Stimulated activated CD4-positive, alpha-beta T cell treated with anti-CD3 and anti-CD28 coated beads, Interleukin-2, amount 100 ng/mL, for 4 hours (primary cell): ENCODE measurements at regions not wholly inside any gene's neighbourhood (a gene's known extent, or its start where the extent isn't known, plus 50 kb on each side); places are given as distances from the start of the nearest gene placed in this dataset.
A peak's percentile ranks its signal among the peaks of the same experiment; 100 is the strongest.

Experiments used
- DNase-seq: peaks from one replicate; pipeline ENCODE4 v3.0.0-alpha.2; 2020; ENCODE audit warnings: low read depth

DNA sequence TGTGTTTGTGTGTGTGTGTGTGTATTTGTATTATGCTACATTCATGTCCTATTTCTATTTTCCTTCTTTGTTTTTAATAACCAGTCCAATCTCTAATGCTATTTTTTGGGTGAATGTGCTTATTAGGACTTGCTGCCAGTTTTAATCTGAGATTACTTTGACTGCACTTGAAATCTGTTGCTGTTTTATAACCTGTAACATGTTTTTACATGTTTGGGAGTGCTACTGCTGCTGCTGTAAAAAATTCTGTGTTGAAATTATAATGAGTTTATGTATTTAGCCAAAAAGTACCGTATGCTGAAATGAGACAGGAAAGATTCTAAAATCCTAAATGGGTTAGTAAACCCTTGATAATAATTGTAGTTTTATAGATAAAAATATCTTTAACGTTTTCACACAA lies 104.7 kb upstream of the SSBP2 start:
- no peak for DNase-seq

DNA sequence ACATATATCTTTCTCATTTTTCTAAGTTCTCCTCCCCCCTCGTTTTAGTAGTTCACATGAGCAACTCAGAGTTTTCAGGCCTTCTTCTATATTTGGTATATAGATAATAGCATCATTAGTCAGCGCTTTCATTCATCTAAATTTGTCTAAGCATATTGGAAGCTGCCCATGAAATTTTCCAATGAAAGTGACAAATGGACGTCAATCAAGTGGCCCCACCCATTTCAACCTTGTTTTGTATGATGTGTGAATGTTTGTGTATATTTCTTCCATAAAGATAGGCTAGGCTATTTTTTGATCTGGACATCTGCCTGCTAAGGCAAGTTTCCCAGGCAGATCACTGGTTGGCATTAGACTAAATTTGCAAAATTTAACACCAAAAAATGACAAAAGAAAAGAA lies 104.0 kb upstream of the SSBP2 start:
- DNase-seq = no peak

DNA sequence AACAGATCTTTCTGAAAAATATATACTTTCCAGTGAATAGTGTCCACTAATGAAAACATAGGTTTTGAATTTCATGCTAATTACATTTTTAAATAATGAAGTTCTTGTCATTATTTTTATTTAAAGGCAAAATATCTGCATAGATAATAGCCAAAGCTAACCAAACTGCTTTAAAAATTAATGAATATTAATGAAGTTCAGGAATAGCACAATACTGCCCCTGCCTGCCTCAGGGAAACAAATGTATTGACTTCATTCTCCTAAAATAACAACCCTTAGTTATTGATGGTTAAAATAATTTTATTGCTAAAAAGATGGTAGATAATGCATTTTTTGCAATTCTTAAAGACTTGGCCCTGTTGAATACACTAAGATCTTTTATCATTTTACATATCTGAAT lies 103.6 kb upstream of the SSBP2 start:
- no peak for DNase-seq

DNA sequence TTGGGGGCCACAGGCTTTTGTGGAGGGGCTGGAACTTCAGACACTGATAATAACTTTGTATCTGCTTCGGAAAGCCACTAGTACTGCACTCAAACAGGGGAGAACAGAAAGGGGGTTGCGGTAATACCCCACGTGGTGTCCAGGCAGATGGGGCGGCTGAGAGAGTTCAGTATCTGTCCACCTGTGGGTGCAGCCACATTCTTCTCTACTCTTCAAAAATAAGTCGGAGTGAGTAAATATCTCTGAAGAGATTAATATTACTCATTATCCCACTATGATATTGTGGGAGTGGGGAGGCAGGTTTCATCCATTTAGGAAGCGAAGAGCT lies 102.1 kb upstream of the SSBP2 start:
- no peak for DNase-seq

DNA sequence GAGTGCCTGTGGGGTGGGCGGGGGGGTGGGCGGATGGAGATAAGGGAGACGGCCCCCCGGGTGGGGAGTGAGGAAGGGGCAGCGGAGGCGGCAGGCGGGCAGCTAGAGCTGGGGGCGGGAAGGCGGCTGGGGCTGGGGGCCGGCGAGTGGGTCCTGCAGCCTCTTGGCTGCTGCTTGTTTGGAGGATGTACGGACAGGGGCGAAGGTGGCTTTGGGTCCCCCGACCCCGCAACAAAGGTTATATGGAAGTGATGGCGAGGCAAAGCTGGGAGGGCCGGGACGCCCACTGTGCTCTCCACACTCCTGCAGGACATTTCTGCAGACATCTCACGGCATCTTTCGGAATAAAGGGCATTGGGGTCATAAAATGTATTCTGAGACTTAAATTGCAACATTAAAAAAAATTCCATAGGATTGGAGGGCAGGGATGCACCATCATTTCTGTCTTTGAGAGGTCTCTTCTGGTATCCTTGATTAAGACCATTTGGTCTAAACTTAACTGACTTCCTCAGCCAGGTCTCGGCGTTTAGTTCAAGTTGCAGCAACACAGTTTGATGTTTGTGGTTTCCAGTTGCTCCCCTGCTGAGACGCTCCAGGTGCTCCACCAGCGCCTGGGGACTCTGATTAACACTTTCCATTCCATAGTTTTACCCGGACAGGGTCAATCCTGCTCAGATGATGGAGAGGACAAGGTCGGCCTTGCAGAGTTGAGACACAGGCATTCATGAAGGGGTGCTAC lies 101.6 kb upstream of the SSBP2 start:
- DNase-seq = no peak

DNA sequence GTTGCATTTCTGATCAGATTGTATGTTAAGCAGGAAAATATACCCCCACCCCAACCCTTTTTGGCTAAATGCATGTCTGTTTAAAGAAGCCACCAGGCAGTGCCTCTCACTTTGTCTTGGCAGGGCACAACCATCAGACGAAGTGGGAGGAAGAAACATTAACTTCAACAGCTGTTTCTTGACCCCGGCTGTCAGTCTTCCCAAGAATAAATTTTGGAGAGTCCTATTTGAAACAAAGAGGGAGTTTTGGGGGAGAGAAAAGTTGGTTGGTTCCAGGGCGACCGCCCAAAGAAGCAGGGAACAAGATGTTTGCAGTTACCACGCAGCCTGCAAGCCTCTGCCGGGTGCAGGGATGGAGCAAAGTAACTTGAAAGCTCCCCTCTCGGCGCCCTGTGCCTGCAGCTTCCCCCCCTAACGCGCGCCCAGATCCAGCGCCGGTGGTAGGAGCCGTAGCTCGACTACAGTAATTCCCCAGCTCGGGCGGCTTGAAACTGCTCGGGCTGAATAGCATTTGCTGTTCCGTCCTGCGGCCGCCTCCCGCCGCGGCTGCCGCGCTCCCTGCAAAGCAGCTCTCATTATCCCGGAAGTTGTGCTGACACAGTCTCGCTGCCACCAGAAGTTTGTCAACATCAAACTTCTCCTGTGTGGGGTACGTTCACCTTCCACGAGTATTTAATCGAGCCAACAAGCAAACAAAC lies 100.7 kb upstream of the SSBP2 start:
- peak; percentile 71 for DNase-seq

DNA sequence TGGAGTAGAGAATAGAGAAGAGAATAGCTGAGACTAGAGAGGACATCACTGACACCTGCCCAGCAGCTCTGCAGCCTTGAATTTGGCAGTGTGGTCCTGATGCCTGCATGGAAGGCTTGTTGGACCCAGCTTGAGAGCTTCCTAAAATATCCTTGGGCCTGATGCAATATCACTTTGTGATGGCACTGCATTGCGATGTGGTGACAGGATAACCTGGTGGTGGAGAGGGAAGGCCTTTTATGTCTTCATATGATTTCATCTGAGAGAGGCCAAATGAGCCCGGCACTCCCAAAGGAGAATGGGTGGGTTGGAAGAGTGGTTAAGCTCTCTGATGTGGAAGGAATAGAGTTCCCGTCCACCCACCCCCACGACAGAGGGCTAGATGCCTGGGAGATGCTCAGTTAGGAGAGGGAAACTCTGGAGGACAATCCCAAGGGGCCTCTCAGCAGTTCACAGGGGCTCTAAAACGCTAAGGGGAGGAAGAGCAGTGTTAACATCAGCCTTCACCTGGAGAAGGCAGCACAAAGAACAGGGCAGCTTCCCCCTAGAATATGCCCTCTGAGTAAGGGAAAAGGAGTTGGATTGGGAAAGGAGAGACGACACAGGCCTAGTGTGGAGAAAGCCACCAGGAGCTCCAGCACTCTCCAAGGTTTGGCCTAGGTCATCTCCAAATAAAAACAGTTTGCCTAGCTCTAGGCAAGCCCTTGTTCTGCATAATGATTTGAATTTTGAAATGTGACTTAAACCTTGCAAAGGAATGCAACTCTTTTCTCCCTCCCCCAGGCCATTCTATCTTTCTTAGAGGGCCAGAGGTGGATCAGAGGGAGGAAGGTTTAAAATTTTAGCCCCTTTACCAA lies 99.8 kb upstream of the SSBP2 start:
- DNase-seq = no peak

DNA sequence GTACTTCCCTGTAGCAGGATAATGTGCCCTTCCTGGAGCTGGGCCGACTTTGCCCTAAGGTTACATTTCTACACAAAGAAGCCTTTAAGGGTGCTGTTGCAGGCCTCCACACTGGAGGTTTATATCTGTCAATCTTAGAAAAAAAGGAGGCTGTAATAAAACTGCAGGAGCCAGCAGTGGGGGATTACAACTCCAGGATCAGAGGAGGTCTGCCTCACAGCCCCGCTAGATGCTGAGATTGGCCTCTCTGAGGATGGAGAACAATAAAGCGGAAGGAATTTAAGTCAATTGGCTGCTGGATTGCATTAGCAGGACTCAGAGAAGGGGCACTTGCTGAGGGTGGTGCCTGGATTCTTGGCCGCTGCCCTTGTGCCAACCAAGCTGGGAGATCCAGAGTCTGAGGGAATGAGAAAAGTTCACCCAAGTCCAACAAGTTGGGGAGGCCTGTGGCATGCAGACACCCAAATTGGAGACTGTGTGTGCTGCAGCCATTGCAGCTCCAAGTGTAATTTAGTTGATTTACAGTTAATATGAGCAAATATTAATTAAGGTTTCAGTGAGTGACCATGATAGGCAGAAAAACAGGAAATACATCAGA lies 99.0 kb upstream of the SSBP2 start:
- DNase-seq = no peak

DNA sequence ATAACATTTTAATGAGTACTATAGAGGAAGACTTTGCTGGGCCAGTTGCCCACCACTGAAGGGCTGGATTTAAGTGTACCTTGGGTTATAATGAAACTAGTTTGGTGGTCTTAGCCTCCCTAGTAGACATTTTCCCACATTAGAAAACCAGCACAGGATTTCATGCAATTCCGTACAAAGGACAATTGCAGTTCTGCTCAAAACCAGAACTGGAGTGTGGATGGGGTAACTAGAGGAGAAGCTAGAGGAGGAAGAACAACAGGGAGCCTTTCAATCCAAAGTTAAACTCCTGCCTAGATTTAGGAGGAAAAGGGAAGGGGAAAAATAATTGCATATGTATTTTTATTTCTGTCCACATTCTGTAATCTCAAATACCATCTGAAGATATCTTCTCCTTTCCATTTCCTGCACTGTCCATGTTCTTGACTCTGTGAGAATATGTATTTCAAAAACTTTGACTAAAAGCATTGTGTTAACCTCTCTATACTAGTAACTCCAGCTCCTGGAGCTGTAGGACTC lies 97.5 kb upstream of the SSBP2 start:
- no peak for DNase-seq

DNA sequence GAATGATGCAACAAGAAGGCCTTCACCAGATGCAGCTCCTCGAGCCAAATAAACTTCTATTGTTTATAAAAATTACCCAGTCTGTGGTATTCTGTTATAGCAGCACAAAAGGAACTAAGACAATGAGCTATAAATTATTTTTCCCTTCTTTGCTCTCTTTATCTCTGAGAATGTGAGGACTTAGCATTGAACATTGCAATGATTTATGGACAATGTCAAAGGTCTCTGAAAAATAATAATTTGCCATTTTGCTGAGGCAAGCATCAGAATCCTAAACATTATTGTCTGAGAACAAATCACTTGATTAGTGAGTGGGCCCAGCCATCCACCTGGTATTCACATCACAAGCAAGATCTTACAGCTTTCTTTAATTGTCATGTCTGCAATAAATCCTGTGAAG lies 95.4 kb upstream of the SSBP2 start:
- no peak for DNase-seq

DNA sequence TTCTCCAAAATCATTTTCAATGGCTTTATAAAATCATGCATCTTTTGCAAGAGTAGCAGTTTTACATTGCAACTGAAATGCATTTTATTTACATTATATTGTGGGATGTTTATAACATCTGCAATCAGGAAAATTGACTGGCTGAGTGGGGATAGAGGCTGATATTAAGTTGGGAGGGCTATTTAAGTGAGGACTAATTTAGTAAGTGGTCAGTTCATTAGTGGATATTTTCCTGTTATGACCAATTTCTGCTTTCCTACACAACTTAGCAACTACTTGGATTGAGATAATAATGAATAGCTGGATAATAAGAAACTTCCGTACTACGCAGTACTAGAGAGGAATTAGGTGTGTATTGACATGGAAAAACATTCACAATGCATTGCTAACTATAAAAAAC lies 92.9 kb upstream of the SSBP2 start:
- DNase-seq = no peak

DNA sequence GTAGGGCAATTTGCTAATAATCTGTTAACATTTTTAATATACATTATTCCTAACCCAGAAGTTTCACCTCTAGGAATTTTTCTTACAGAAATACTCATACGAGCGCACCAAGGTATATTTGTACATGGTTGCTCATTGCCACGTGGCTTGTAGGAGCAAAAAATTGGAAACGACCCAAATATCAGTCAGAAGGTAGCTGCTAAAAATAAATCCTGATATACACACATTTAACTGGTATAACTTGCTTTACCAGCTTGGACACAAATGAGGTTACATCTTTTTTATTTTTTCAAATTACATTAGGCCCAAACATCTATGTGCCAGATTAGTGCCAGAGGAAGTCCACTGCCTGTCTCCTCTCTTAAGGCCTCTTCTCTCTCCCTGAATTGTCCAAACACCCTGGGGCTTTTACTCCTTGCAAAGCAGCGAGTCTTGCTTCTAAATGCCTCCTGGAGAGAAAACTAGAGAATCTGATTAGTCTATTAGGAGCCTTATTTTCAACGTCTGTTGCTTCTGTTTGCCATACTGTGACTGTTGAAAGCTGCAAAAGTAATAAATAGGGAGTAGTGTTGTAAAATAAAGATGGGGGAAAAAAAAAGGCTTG lies 92.0 kb upstream of the SSBP2 start:
- no peak for DNase-seq

DNA sequence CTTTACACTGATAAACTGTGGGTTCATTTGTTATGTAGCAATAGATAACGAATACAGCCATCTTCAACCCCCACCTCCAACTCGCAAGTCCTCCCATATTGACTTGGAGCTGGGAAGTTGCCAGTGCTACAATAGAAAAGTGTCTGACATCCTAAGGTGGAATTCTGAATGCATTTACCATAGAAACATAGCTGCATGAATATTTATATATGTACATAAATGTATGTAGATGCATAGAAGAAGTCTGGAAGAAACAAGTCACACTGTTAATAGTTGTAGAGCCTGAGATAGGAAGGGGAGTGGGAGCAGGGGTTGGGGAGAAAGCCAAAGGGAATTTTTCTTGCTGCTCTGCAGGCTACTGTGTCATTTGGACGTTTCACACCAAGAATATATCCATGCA lies 88.1 kb upstream of the SSBP2 start:
- DNase-seq = no peak

DNA sequence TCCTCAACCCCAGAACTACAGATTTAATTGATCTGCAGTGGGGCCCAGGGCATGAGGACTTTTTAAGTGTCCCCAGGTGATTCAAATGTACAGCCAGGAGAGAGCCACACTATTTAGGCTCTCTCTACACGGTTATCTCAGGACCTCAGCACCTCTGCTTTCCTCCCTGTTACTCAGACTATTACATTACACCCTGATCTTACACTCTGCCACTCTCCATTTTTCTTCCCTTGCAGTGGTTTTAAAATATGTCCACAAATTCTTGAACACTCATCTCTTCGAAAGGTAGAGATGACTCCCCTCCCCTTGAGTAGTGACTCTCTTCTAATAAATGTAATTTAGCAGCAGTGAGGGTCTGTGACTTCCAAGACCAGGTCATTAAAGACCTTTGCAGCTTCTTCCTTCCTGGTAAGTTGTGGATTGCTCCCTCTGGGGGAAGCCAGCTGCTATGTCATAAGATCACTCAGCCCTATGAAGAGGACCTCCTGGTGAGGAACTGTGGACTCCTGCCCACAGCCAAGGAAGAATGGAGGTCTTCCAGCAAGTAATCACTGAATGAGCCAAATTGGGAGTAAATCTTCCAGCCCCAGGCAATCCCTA lies 87.5 kb upstream of the SSBP2 start:
- no peak for DNase-seq

DNA sequence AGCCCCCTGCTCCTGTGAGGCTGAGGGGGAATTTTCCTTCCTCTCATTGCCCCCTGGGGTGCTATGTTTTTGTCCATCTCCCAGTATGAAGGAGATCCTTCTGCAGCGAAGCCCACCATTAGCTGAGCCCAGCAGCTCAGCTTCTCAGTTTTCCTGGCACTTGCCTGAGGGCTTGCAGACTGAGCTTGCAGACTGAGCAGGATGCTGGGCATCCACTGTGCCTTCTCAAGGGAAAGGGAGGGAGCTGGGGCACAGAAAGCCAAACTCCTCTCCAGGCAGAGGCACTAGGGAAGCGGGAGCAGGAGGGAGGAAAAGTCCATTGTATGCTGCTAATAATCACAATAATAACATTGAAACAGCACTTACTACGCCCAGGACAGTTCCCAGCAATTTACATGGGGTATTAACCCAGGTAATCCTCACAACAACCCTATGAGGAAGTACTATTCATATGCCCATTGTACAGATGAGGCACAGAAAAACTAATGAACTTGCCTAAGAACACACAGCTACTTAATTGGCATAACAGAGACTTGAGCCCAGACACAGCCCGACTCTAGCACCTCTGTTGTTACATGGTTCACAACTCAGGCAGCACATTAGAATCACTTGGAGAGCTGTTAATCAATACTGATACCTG lies 86.9 kb upstream of the SSBP2 start:
- no peak for DNase-seq

DNA sequence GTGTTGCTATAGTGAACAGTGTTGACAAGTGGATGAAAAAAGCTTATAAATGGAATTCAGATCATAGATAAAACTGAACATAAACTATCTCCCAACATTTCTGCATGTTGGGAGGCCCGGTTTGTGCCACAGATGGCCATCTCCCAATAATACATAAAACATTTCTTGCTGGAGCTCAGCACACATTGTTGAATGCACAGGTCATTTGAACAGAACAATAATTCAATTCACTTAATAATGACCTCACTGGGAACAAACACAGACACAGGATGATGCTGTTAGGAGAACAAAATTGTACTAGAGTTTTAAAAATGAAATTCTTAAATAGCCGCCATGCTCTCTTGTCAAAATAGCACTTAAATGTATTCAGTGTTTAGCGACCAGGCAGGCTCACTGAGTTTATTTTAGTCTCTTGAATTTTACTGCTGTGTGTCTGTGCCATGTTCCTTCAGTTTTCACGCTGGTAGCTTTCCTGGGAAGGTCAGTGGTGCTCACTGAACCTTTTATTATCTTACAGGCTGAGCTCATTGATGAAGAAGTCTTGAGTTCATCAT lies 85.0 kb upstream of the SSBP2 start:
- DNase-seq = no peak

DNA sequence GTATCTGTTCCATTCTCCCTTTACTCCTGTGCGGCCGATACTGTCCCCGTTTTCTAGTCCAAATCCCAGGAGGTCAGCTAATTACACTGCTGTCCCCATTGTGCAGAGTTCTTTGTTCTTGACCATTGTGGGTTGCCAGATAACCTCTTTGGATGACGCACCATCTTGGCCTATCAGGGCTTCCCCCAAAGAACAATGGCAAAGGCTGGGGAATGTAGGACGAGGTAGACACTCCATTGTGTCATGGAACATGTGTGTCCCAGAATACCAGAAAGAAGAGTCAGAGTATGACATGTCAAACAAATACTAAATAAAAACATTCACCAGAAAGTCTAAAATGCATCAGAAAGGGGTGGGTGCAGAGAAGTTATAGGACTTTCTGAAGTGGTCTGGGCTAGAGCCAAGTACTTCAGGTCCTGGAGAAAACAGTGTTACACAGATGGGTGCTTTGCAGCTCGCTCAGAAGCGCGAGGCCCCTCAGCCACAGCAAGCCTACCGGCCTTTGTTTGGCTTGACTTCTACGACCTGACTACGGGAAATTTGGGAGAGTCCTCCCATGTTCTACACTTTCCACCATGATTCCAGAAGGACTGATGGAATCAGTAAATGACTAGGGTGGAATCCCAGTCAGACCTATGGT lies 83.2 kb upstream of the SSBP2 start:
- no peak for DNase-seq

DNA sequence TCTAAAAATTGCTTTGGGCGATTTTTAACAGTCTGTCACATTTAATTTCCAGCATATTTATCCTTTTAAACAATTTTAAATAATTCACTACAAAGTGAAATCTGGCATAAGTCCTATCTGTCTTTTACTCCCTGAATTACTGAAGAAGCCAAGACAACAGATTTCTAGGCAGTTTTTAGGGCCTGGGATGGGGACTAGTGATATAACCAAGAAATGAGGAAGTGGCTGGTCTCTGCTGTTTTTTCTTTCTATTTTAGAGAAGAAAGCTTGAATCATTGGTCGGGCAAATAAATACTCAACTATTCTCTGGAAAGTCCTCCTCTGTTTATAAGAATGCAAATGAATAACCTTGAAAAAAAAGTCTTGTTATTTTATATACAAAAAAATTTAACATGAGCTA lies 79.7 kb upstream of the SSBP2 start:
- DNase-seq = no peak

DNA sequence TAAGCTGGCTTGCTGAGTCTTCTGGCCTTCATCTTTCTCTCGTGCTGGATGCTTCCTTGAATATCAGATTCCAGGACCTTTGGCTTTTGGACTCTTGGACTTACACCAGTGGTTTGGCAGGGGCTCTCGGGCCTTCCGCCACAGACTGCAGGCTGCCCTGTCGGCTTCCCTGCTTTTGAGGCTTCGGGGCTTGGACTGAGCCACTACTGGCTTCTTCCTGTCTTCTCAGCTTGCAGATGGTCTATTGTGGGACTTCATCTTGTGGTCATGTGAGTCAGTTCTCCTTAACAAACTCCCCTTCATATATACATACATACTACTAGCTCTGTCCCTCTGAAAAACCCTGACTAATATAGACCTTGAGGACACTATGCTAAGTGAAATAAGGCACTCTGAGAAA lies 78.3 kb upstream of the SSBP2 start:
- DNase-seq = no peak

DNA sequence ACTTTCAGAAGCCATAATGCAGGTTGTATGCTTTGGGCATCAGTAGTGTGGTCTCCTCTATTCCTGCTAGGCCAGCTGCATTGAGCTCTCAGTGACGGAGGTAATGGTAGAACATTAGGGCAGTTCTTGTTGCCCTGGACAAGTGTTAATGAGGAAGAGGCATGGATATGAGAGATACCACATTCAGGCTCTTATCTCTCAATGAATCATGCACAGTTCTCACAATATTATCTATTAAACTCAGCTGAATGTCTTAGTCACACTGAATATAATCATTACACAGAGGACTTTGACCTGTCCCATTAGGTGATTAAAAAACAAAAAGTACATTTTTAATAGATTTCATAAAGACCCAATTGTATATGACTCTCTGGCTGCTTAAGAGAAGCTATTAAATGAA lies 76.6 kb upstream of the SSBP2 start:
- DNase-seq = no peak
